CD14-positive monocyte (primary cell): ENCODE measurements at regions not wholly inside any gene's neighbourhood (a gene's known extent, or its start where the extent isn't known, plus 50 kb on each side); places are given as distances from the start of the nearest gene placed in this dataset.

ENCODE experiments used
- DNase-seq, 3 donors: peaks; one replicate each; pipeline ENCODE4 v3.0.0-alpha.2; 2011 to 2022
- H2AFZ ChIP-seq: 2 replicates; pipeline ENCODE4 v1.6.0; 2012; ENCODE audit warnings: mild to moderate bottlenecking, low read depth, low read length, inconsistent platforms; ENCODE audit not compliant: insufficient read depth, poor library complexity, severe bottlenecking
- H3K27ac ChIP-seq, 2 donors: 1 replicate in 1 of 2; 2 replicates in 1 of 2; pipeline ENCODE4 v1.5.1; 2012 to 2013; ENCODE audit warnings: low read length in 2 of 2, control low read depth in 1 of 2, inconsistent platforms in 1 of 2, low read depth in 1 of 2, mild to moderate bottlenecking in 1 of 2
- H3K27me3 ChIP-seq, 2 donors: one replicate each; pipeline versions ENCODE4 v1.6.0 to v1.6.1; 2011 to 2013; ENCODE audit warnings: low read length in 2 of 2; ENCODE audit not compliant: control insufficient read depth in 2 of 2, insufficient read depth in 2 of 2
- H3K36me3 ChIP-seq, 2 donors: replicated peaks in 1 of 2; 1 replicate in 1 of 2; 2 replicates in 1 of 2; pipeline versions ENCODE4 v1.5.1 to v1.6.1; 2012 to 2013; ENCODE audit warnings: low read length in 2 of 2, control low read depth in 1 of 2, inconsistent platforms in 1 of 2, mild to moderate bottlenecking in 1 of 2; ENCODE audit not compliant: insufficient read depth in 2 of 2, control insufficient read depth in 1 of 2
- H3K4me1 ChIP-seq, 2 donors: 1 replicate in 1 of 2; 2 replicates in 1 of 2; pipeline versions ENCODE4 v1.5.1 to v1.6.1; 2012 to 2013; ENCODE audit warnings: low read length in 2 of 2, control low read depth in 1 of 2, inconsistent platforms in 1 of 2, mild to moderate bottlenecking in 1 of 2, moderate library complexity in 1 of 2; ENCODE audit not compliant: insufficient read depth in 2 of 2, control insufficient read depth in 1 of 2
- H3K4me2 ChIP-seq: replicated peaks from 2 replicates; pipeline ENCODE3; 2012; ENCODE audit warnings: low read length, moderate library complexity, mild to moderate bottlenecking; ENCODE audit not compliant: poor library complexity, severe bottlenecking; ENCODE audit errors: extremely low read depth
- H3K4me3 ChIP-seq, 3 experiments: fragments of 200-600 bp in 1 of 3; sonication (generic) in 1 of 3; replicated peaks in 1 of 3; 1 replicate in 2 of 3; 2 replicates in 1 of 3; pipeline ENCODE4 v1.5.1; 2011 to 2013; ENCODE audit warnings: low read length in 3 of 3, mild to moderate bottlenecking in 3 of 3, control low read depth in 2 of 3, low read depth in 2 of 3, inconsistent platforms in 1 of 3, moderate library complexity in 1 of 3
- H3K79me2 ChIP-seq: 2 replicates; pipeline ENCODE4 v1.6.0; 2012; ENCODE audit warnings: mild to moderate bottlenecking, control low read depth, inconsistent platforms, low read length, moderate library complexity; ENCODE audit not compliant: insufficient read depth
- H3K9ac ChIP-seq: 2 replicates; pipeline ENCODE4 v1.6.0; 2017; ENCODE audit warnings: low read length, mild to moderate bottlenecking; ENCODE audit not compliant: insufficient read depth, poor library complexity, severe bottlenecking
- H3K9me3 ChIP-seq, 2 donors: replicated peaks in 1 of 2; 1 replicate in 1 of 2; 2 replicates in 1 of 2; pipeline versions ENCODE4 v1.5.1 to v1.6.1; 2012 to 2013; ENCODE audit warnings: low read length in 2 of 2, control low read depth in 1 of 2; ENCODE audit not compliant: control insufficient read depth in 1 of 2, insufficient read depth in 1 of 2
- H4K20me1 ChIP-seq: 2 replicates; pipeline ENCODE4 v1.6.0; 2012; ENCODE audit warnings: mild to moderate bottlenecking, low read length, control low read depth, moderate library complexity; ENCODE audit not compliant: insufficient read depth
- H3K27ac Mint-ChIP-seq, 7 donors: one replicate each; pipeline ENCODE4 v1.8.0; 2020; ENCODE audit warnings: mild to moderate bottlenecking in 7 of 7, mixed read lengths in 7 of 7, moderate library complexity in 6 of 7, inconsistent platforms in 2 of 7
- H3K27me3 Mint-ChIP-seq, 3 donors: one replicate each; pipeline ENCODE4 v1.8.0; 2021 to 2022; ENCODE audit warnings: low read depth in 3 of 3, mild to moderate bottlenecking in 3 of 3, mixed read lengths in 3 of 3, moderate library complexity in 3 of 3, inconsistent platforms in 1 of 3
- H3K36me3 Mint-ChIP-seq, 2 donors: one replicate each; pipeline ENCODE4 v1.8.0; 2020; ENCODE audit warnings: mixed read lengths in 2 of 2, inconsistent platforms in 1 of 2, mild to moderate bottlenecking in 1 of 2
- H3K4me1 Mint-ChIP-seq: one replicate; pipeline ENCODE4 v1.8.0; 2020; ENCODE audit warnings: mild to moderate bottlenecking, mixed read lengths
- H3K4me3 Mint-ChIP-seq, 2 donors: one replicate each; pipeline ENCODE4 v1.8.0; 2020; ENCODE audit warnings: mild to moderate bottlenecking in 2 of 2, mixed read lengths in 2 of 2, moderate library complexity in 1 of 2
- H3K9me3 Mint-ChIP-seq, 7 donors: one replicate each; pipeline ENCODE4 v1.8.0; 2020 to 2022; ENCODE audit warnings: mixed read lengths in 7 of 7, mild to moderate bottlenecking in 6 of 7, moderate library complexity in 6 of 7, inconsistent platforms in 2 of 7
- CTCF ChIP-seq: fragments of 200-600 bp; IDR thresholded peaks from one replicate; pipeline ENCODE4 v1.8.0; 2022; ENCODE audit warnings: antibody characterized with exemption, mild to moderate bottlenecking
- WGBS: methylation state at CpG from one replicate; pipeline ENCODE4 v1.1.5; 2013; ENCODE audit warnings: missing lambda C conversion rate; ENCODE audit not compliant: insufficient coverage; 5-methylcytosine and 5-hydroxymethylcytosine counted together
- intact Hi-C, 2 donors: fragments of 100-400 bp; cut with micrococcal nuclease; formaldehyde crosslinking; loops; one replicate each; pipeline versions ENCODE4 v1.15.0 to v1.15.1; 2023

GRCh38 chr10:76621886-76622620, 1015.6 kb downstream of the KCNMA1 start:
- Histone ChIP-seq H3K4me1 (no peaks in the 10 kb centered on the region), H3K27me3 (no peaks in the 10 kb centered on the region), H3K27ac (no peak overlapping the region), H3K4me2 (no peak overlapping the region), H3K79me2 (no peaks in the 10 kb centered on the region), H2AFZ (no peak overlapping the region), H3K4me3 (no peak overlapping the region), H3K9ac (no peak overlapping the region), H3K9me3 (peaks cover 0 to 6% of the 10 kb centered on the region in 2 donors), H3K36me3 (no peaks in the 10 kb centered on the region), H4K20me1 (no peaks in the 10 kb centered on the region)
- H3K9me3 Mint-ChIP-seq, result peaks cover 0 to 13% (median 2%) of the 10 kb centered on the region in 7 donors
- intact Hi-C loops, result no loop called here
- H3K4me1 Mint-ChIP-seq, result no peaks in the 10 kb centered on the region
- H3K27ac Mint-ChIP-seq, result no peak overlapping the region
- no peak for DNase-seq
- H3K27me3 Mint-ChIP-seq, result peaks cover 0 to 3% (median 2%) of the 10 kb centered on the region in 3 donors
- H3K36me3 Mint-ChIP-seq, result no peaks in the 10 kb centered on the region
- WGBS, result 80% methylated on average over 1 of the region's 2 CpGs
- H3K4me3 Mint-ChIP-seq, result no peak overlapping the region
- TF ChIP-seq CTCF, result no peak

GRCh38 chr10:76618641-76619040, 1019.0 kb downstream of the KCNMA1 start:
- no peak overlapping the region for H3K4me3 ChIP-seq
- no peak for TF ChIP-seq CTCF
- WGBS, result 100% methylated on average over 1 of the region's 1 CpG
- H3K79me2 ChIP-seq, result no peaks in the 10 kb centered on the region
- H3K9me3 Mint-ChIP-seq, result peaks cover 0 to 18% (median 7%) of the 10 kb centered on the region in 7 donors
- H3K4me2 ChIP-seq, result no peak overlapping the region
- no peak overlapping the region for H2AFZ ChIP-seq
- peaks cover 0 to 6% of the 10 kb centered on the region in 2 donors for H3K9me3 ChIP-seq
- H3K4me1 Mint-ChIP-seq, result no peaks in the 10 kb centered on the region
- H4K20me1 ChIP-seq, result no peaks in the 10 kb centered on the region
- H3K9ac ChIP-seq, result no peak overlapping the region
- H3K36me3 Mint-ChIP-seq, result no peaks in the 10 kb centered on the region
- no peak overlapping the region for H3K27ac ChIP-seq
- intact Hi-C loops, result no loop called here
- H3K27me3 Mint-ChIP-seq, result peaks cover 0 to 2% (median 1%) of the 10 kb centered on the region in 3 donors
- H3K36me3 ChIP-seq, result no peaks in the 10 kb centered on the region
- H3K4me1 ChIP-seq, result no peaks in the 10 kb centered on the region
- H3K27me3 ChIP-seq, result no peaks in the 10 kb centered on the region
- DNase-seq, result no peak
- no peak overlapping the region for H3K27ac Mint-ChIP-seq
- no peak overlapping the region for H3K4me3 Mint-ChIP-seq
